Tibial artery (tissue), 4 donors: ENCODE measurements at regions not wholly inside any gene's neighbourhood (a gene's known extent, or its start where the extent isn't known, plus 50 kb on each side); places are given as distances from the start of the nearest gene placed in this dataset.

Experiments used
- DNase-seq, 2 donors: peaks; one replicate each; pipeline ENCODE4 v3.0.0-alpha.2; 2019
- H3K27ac ChIP-seq, 2 donors: fragments of 200-600 bp; sonication (generic) in 1 of 2; 1 replicate in 1 of 2; 2 replicates in 1 of 2; pipeline ENCODE4 v1.5.1; 2018 to 2019; ENCODE audit warnings: mild to moderate bottlenecking in 1 of 2
- H3K27me3 ChIP-seq, 2 donors: fragments of 200-600 bp; sonication (generic) in 1 of 2; one replicate each; pipeline versions ENCODE4 v1.5.1 to v1.6.0; 2016 to 2019
- H3K36me3 ChIP-seq, 3 donors: fragments of 200-600 bp; sonication (generic) in 2 of 3; one replicate each; pipeline ENCODE4 v1.5.1; 2016 to 2019; ENCODE audit warnings: mild to moderate bottlenecking in 2 of 3
- H3K4me1 ChIP-seq, 4 donors: fragments of 200-600 bp; sonication (generic) in 2 of 4; 1 replicate in 3 of 4; 2 replicates in 1 of 4; pipeline ENCODE4 v1.5.1; 2016 to 2019
- H3K4me3 ChIP-seq, 2 donors: fragments of 200-600 bp; sonication (generic) in 1 of 2; 1 replicate in 1 of 2; 2 replicates in 1 of 2; pipeline ENCODE4 v1.5.1; 2018 to 2019; ENCODE audit warnings: mild to moderate bottlenecking in 2 of 2
- H3K9me3 ChIP-seq, 3 donors: fragments of 200-600 bp; sonication (generic) in 1 of 3; one replicate each; pipeline ENCODE4 v1.5.1; 2016 to 2019
- intact Hi-C: fragments of 100-400 bp; cut with DNase I; formaldehyde crosslinking; loops from one replicate; pipeline ENCODE4 v1.15.0; 2023; ENCODE audit warnings: low total_unique reads
- TF ChIP-seq, protein P1 (sequence below), 2 experiments: fragments of 200-600 bp in 1 of 2; fragments of 450-650 bp in 1 of 2; IDR thresholded peaks; one replicate each; pipeline ENCODE4 v1.5.1; 2017 to 2019; ENCODE audit warnings: antibody characterized with exemption in 2 of 2, mild to moderate bottlenecking in 1 of 2, moderate library complexity in 1 of 2

DNA sequence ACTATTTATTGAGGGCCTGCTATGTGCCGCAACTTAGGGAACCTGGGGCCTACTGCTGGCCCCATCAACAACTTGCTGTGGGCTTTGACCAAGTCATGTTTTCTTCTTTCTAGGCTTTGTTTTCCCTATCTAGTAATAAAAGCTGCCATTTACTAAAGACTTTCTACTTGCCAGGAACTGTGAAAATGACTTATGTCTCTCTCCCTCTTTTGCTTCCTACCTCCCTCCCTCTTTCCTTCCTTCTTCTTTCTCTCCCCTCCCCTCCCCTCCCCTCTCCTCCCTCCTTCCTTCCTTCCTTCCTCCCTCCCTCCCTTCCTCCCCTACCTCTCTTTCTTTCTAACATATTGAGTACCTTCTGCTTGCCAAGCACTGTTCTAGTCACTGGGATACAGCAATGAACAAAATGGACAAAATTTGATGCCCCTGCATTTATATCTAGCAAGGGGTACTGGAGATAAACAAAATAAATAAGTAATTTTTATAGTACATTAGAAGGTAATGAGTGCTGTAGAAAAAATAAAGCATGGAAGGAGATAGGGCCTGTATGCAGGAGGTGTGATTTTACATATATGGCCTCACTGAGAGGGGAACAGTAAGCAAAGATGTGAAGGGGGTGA lies 170.3 kb upstream of the USP24 start:
- Histone ChIP-seq H3K27ac (no peak overlapping the region), H3K4me3 (no peak overlapping the region), H3K27me3 (no peaks in the 10 kb centered on the region), H3K4me1 (peaks cover 0 to 4% (median 0%) of the 10 kb centered on the region in 4 donors), H3K36me3 (no peaks in the 10 kb centered on the region), H3K9me3 (peaks cover 0 to 13% (median 0%) of the 10 kb centered on the region in 3 donors)
- TF ChIP-seq, protein P1, sequence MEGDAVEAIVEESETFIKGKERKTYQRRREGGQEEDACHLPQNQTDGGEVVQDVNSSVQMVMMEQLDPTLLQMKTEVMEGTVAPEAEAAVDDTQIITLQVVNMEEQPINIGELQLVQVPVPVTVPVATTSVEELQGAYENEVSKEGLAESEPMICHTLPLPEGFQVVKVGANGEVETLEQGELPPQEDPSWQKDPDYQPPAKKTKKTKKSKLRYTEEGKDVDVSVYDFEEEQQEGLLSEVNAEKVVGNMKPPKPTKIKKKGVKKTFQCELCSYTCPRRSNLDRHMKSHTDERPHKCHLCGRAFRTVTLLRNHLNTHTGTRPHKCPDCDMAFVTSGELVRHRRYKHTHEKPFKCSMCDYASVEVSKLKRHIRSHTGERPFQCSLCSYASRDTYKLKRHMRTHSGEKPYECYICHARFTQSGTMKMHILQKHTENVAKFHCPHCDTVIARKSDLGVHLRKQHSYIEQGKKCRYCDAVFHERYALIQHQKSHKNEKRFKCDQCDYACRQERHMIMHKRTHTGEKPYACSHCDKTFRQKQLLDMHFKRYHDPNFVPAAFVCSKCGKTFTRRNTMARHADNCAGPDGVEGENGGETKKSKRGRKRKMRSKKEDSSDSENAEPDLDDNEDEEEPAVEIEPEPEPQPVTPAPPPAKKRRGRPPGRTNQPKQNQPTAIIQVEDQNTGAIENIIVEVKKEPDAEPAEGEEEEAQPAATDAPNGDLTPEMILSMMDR (IDR thresholded peaks at IDR 0.05): no peak
- DNase-seq: no peak
- intact Hi-C loops: no loop called here

DNA sequence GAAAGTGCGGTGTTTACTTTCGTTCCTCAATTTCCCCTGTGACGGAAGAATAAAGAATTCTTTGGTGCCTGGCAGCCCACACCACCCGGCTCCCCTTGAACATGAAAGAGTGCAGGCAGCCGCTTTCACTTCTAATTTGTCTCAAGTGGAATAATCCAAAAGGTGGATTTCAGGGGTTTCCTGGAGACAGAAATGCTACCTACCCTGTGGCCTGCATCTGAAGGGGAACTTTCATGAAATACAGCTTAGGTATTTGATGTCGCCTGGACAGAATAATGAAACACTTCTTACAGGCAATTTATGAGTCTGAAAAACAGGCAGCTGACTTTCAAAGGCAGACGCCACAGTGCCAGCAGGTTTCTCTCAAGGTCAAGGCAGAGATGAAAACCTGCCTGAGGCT lies 169.5 kb upstream of the USP24 start:
- DNase-seq: no peak
- Histone ChIP-seq H3K4me1 (peaks cover 0 to 4% (median 0%) of the 10 kb centered on the region in 4 donors), H3K27me3 (no peaks in the 10 kb centered on the region), H3K27ac (no peak overlapping the region), H3K4me3 (no peak overlapping the region), H3K9me3 (peaks cover 0 to 13% (median 0%) of the 10 kb centered on the region in 3 donors), H3K36me3 (no peaks in the 10 kb centered on the region)
- TF ChIP-seq, protein P1 (IDR thresholded peaks at IDR 0.05): no peak
- intact Hi-C loops: no loop called here

DNA sequence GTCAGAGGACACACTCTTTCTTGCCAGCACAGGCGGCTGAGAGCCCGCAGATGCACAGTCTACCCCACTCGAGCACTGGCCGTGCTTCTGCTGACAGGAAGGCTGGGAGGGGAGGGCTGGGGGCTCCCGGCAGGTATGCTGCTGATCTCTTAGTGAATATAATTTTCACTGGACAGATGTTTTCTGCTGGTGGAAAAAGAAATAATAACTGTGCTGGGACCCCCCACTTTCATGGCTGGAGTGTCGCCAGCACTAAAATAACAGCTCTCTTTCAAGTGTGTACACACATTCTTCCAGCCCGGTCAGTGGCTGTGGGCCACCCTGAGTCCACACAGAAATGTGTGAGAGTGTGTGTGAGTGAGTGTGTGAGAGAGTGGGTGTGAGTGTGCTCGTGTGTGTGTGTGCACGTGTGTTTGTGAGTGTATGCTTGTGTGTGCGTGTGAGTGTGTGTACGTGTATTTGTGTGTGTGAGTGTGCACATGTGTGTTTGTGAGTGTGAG lies 167.7 kb upstream of the USP24 start:
- intact Hi-C loops: no loop called here
- no peaks in the 10 kb centered on the region for H3K27me3 ChIP-seq
- H3K27ac ChIP-seq: no peak overlapping the region
- no peaks in the 10 kb centered on the region for H3K9me3 ChIP-seq
- peaks cover 0 to 4% (median 0%) of the 10 kb centered on the region in 4 donors for H3K4me1 ChIP-seq
- H3K36me3 ChIP-seq: no peaks in the 10 kb centered on the region
- H3K4me3 ChIP-seq: no peak overlapping the region
- DNase-seq: no peak
- TF ChIP-seq, protein P1 (IDR thresholded peaks at IDR 0.05): no peak

DNA sequence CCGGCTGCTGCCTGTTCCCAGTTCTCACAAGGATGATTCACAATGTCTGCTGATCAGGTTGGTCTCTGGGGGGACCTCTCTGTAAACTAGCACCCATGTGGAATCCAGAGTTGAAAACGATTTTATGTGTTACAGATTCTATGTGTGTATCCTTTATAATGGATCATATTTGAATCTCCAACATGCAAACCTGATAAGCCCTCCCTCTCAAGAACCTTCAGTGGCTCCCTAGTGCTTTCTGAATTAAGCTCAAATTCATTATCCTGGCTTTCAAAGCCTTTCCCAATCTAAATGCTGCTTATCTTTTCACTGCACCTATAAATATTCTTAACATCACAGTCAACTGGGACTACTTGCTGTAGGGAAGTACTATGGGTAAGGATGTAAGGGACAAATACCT lies 166.8 kb upstream of the USP24 start:
- TF ChIP-seq, protein P1 (IDR thresholded peaks at IDR 0.05): no peak
- no peak overlapping the region for H3K4me3 ChIP-seq
- H3K27ac ChIP-seq: no peak overlapping the region
- no peak for DNase-seq
- no peaks in the 10 kb centered on the region for H3K9me3 ChIP-seq
- peaks cover 0 to 4% (median 0%) of the 10 kb centered on the region in 4 donors for H3K4me1 ChIP-seq
- no peaks in the 10 kb centered on the region for H3K36me3 ChIP-seq
- no peaks in the 10 kb centered on the region for H3K27me3 ChIP-seq
- intact Hi-C loops: no loop called here

DNA sequence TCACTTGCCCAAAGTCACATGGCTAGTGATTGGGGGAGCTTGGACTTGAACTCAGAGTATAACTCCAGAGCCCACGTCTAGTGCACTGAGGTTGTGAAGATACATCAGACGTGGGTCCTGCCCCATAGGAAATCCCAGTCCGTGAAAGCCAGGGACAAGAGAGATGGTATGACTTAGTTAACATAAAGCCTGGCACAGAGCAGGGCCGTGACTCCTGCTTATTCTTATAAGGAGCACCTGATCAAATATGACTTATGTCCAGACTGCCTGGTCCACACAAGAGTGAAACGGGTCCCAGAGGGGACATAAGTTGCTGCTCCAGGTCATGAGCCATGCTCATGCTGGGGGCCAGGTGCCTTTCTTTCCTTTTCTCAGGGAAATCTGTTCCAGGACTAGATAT lies 166.3 kb upstream of the USP24 start:
- TF ChIP-seq, protein P1 (IDR thresholded peaks at IDR 0.05): no peak
- no peaks in the 10 kb centered on the region for H3K27me3 ChIP-seq
- DNase-seq: no peak
- H3K4me3 ChIP-seq: no peak overlapping the region
- H3K27ac ChIP-seq: no peak overlapping the region
- no peaks in the 10 kb centered on the region for H3K9me3 ChIP-seq
- no peaks in the 10 kb centered on the region for H3K36me3 ChIP-seq
- intact Hi-C loops: no loop called here
- H3K4me1 ChIP-seq: peaks cover 0 to 4% (median 0%) of the 10 kb centered on the region in 4 donors
